GM12878 (cell line): ENCODE measurements at regions not wholly inside any gene's neighbourhood (a gene's known extent, or its start where the extent isn't known, plus 50 kb on each side); places are given as distances from the start of the nearest gene placed in this dataset.

Experiments used
- CTCF ChIP-seq, 3 experiments: IDR thresholded peaks in 2 of 3; conservative IDR thresholded peaks in 1 of 3; 2 replicates each; pipeline ENCODE4 v1.5.1; 2011; ENCODE audit warnings: low read depth in 3 of 3, low read length in 3 of 3, mild to moderate bottlenecking in 3 of 3, control low read depth in 2 of 3, moderate library complexity in 2 of 3, inconsistent platforms in 1 of 3, mixed read lengths in 1 of 3; ENCODE audit not compliant: control insufficient read depth in 2 of 3, insufficient read depth in 1 of 3; ENCODE audit errors: extremely low read depth in 1 of 3
- EZH2 ChIP-seq: IDR thresholded peaks from 2 replicates; pipeline ENCODE4 v1.6.1; 2012; ENCODE audit warnings: low read depth, mild to moderate bottlenecking, control low read depth, inconsistent platforms, low read length, borderline replicate concordance; ENCODE audit not compliant: control insufficient read depth
- FOS ChIP-seq: IDR thresholded peaks from 3 replicates; pipeline ENCODE4 v1.6.1; 2011; ENCODE audit warnings: borderline replicate concordance; ENCODE audit not compliant: insufficient read length; ENCODE audit errors: extremely low read depth
- KDM1A ChIP-seq: fragments of 200-600 bp; sonication (generic); IDR thresholded peaks from 2 replicates; pipeline ENCODE4 v1.6.1; 2016; ENCODE audit warnings: borderline replicate concordance
- NFYA ChIP-seq: IDR thresholded peaks from 2 replicates; pipeline ENCODE4 v1.6.1; 2011; ENCODE audit warnings: low read depth, mild to moderate bottlenecking, low read length, improper control_type of control experiment, borderline replicate concordance
- POLR2AphosphoS5 ChIP-seq: IDR thresholded peaks from 2 replicates; pipeline ENCODE4 v1.6.1; 2011; ENCODE audit warnings: mild to moderate bottlenecking, low read length, inconsistent platforms
- RAD21 ChIP-seq: IDR thresholded peaks from 2 replicates; pipeline ENCODE4 v1.6.1; 2011; ENCODE audit warnings: mild to moderate bottlenecking, low read depth, low read length, moderate library complexity; ENCODE audit not compliant: insufficient read depth
- SMC3 ChIP-seq: IDR thresholded peaks from 2 replicates; pipeline ENCODE4 v1.6.1; 2011; ENCODE audit warnings: low read length, improper control_type of control experiment, borderline replicate concordance
- TCF12 ChIP-seq: IDR thresholded peaks from 2 replicates; pipeline ENCODE4 v1.6.1; 2011; ENCODE audit warnings: low read depth, mild to moderate bottlenecking, low read length
- YBX1 ChIP-seq: fragments of 450-650 bp; IDR thresholded peaks from 2 replicates; pipeline ENCODE4 v1.6.1; 2016; ENCODE audit warnings: antibody characterized with exemption
- ZNF592 ChIP-seq: fragments of 450-650 bp; IDR thresholded peaks from 2 replicates; pipeline ENCODE4 v1.6.1; 2017; ENCODE audit warnings: mild to moderate bottlenecking, moderate library complexity

DNA sequence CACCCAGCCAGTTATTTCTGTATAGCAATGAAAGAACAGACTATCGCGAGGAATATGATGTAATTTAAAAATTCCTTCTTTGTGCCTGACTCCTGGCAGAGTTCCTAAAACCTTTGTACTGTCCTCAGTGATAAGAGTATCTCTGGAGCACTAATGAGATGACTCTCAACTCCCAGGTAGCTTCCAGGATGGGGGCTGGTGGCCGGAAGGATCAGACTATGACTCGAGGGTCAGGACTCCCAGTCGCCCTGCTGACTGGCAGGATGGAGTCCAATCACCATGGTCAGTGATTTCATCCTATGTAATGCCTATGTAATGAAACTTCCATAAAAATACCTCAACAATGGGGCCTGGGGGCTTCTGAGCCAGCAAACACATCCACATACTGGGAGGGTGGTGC is 135.1 kb downstream of the SHANK2 start:
- TF ChIP-seq YBX1 (no peak), CTCF (IDR thresholded peaks at IDR 0.05 in 2 of 3, conservative IDR thresholded peaks at IDR 0.05 in 1 of 3; ENCODE audit: control insufficient read depth in 2 of 3, extremely low read depth in 1 of 3, insufficient read depth in 1 of 3, low read depth in 3 of 3, low read length in 3 of 3) (no peak), NFYA (no peak), TCF12 (no peak), KDM1A (no peak), POLR2AphosphoS5 (no peak), FOS (no peak), SMC3 (no peak), ZNF592 (no peak), RAD21 (no peak), EZH2 (no peak)
